HS-27A (cell line): ENCODE measurements at regions not wholly inside any gene's neighbourhood (a gene's known extent, or its start where the extent isn't known, plus 50 kb on each side); places are given as distances from the start of the nearest gene placed in this dataset.
A peak's percentile ranks its signal among the peaks of the same experiment; 100 is the strongest.
"Not testable (repeated sequence)": the region's sequence is repeated elsewhere in the genome, so short reads cannot be mapped to it uniquely, and the experiment has no call there.

Source experiments
- DNase-seq: peaks from one replicate; pipeline ENCODE4 v3.0.0-alpha.2; 2012; ENCODE audit warnings: low read depth, missing footprints

GRCh38 chr7:137110091-137110509 is 233.4 kb downstream of the PTN start:
- DNase-seq: no peak

GRCh38 chr7:137107802-137108201 is 235.7 kb downstream of the PTN start:
- DNase-seq: not testable (repeated sequence)

- DNase-seq: not testable (repeated sequence)
Measured at GRCh38 chr7:137103526-137103925, 235.1 kb downstream of the CHRM2 start.

GRCh38 chr7:137097111-137097510 is 228.7 kb downstream of the CHRM2 start:
- DNase-seq: no peak

GRCh38 chr7:137096607-137097006 is 228.2 kb downstream of the CHRM2 start:
- DNase-seq: no peak

GRCh38 chr7:137093198-137093597 is 224.7 kb downstream of the CHRM2 start:
- no peak for DNase-seq

- no peak for DNase-seq
Measured at GRCh38 chr7:137091396-137091795, 222.9 kb downstream of the CHRM2 start.

GRCh38 chr7:137086896-137087295 is 218.4 kb downstream of the CHRM2 start:
- DNase-seq: no peak

- DNase-seq: no peak
Measured at GRCh38 chr7:137084607-137085380, 216.3 kb downstream of the CHRM2 start.

- DNase-seq: no peak
Measured at GRCh38 chr7:137082391-137082790, 213.9 kb downstream of the CHRM2 start.

- peak; percentile 24 for DNase-seq
Measured at GRCh38 chr7:137081321-137082093, 213.1 kb downstream of the CHRM2 start.

GRCh38 chr7:137080516-137081203 is 212.2 kb downstream of the CHRM2 start:
- no peak for DNase-seq

- no peak for DNase-seq
Measured at GRCh38 chr7:137078781-137079180, 210.3 kb downstream of the CHRM2 start.

GRCh38 chr7:137074391-137075030 is 206.1 kb downstream of the CHRM2 start:
- peak; percentile 31 for DNase-seq

GRCh38 chr7:137073571-137074325 is 205.3 kb downstream of the CHRM2 start:
- DNase-seq: peak; percentile 4
